HCT116 (cell line): ENCODE measurements at regions not wholly inside any gene's neighbourhood (a gene's known extent, or its start where the extent isn't known, plus 50 kb on each side); places are given as distances from the start of the nearest gene placed in this dataset.

Experiments
- ATAC-seq: fragments of 200-7000 bp; cut with Tn5 transposase; 2 replicates; pipeline ENCODE4 v1.9.1; 2020; ENCODE audit warnings: mild to moderate bottlenecking, moderate library complexity
- BruUV-seq: library from RNA; stranded (reverse); fragments of 400-500 nt; replicated peaks from 2 replicates; lab custom pipeline; 2021; lab: Mats Ljungman, UMichigan
- CTCF ChIA-PET: fragments of 300-600 bp; sonication (Branson Sonifier 250); formaldehyde crosslinking; loops from one replicate; lab custom pipeline; 2021; ENCODE audit warnings: antibody characterized with exemption; lab: Charles Lee
- POLR2A ChIA-PET: fragments of 300-600, 350-600 bp; sonication (Branson Sonifier 250); formaldehyde crosslinking; loops from one replicate; lab custom pipeline; 2021; ENCODE audit warnings: antibody characterized with exemption; lab: Charles Lee
- RAD21 ChIA-PET, 2 experiments: fragments of 300-600 bp; sonication (Branson Sonifier 250); formaldehyde crosslinking; loops; one replicate each; lab custom pipeline; 2023; ENCODE audit warnings: low total read pairs in 2 of 2; ENCODE audit not compliant: uncharacterized antibody in 2 of 2, unreplicated experiment in 2 of 2, low non-redundant PET in 1 of 2; lab: Charles Lee
- DNase-seq: peaks from one replicate; pipeline ENCODE4 v3.0.0-alpha.2; 2010; ENCODE audit warnings: low read depth, low spot score
- H2AFZ ChIP-seq: fragments of 200-600 bp; shearing (Covaris generic), sonication (generic); 2 replicates; pipeline ENCODE4 v1.6.1; 2017; ENCODE audit warnings: low read depth, mixed run types, mixed read lengths, antibody characterized with exemption, low read length; ENCODE audit not compliant: poor library complexity, severe bottlenecking
- H3K27ac ChIP-seq: 2 replicates; pipeline ENCODE4 v1.5.1; 2012; ENCODE audit warnings: low read depth, low read length
- H3K27me3 ChIP-seq: fragments of 200-600 bp; sonication (generic); 2 replicates; pipeline ENCODE4 v1.6.1; 2016; ENCODE audit warnings: mixed run types, low read length, mixed read lengths; ENCODE audit not compliant: insufficient read depth
- H3K36me3 ChIP-seq, 2 experiments: fragments of 200-500 bp in 1 of 2; fragments of 200-600 bp in 1 of 2; sonication (Bioruptor generic) in 1 of 2; sonication (generic) in 1 of 2; 2 replicates each; pipeline versions ENCODE4 v1.5.1 to v1.6.1; 2014 to 2016; ENCODE audit warnings: low read length in 2 of 2, inconsistent platforms in 1 of 2, mixed read lengths in 1 of 2, mixed run types in 1 of 2; ENCODE audit not compliant: insufficient read depth in 2 of 2, control insufficient read depth in 1 of 2
- H3K4me1 ChIP-seq, 2 experiments: fragments of 200-600 bp in 1 of 2; sonication (generic) in 1 of 2; 2 replicates each; pipeline versions ENCODE4 v1.5.1 to v1.6.1; 2012 to 2017; ENCODE audit warnings: low read length in 2 of 2, inconsistent platforms in 1 of 2, mild to moderate bottlenecking in 1 of 2, mixed read lengths in 1 of 2, mixed run types in 1 of 2, moderate library complexity in 1 of 2; ENCODE audit not compliant: insufficient read depth in 2 of 2, control insufficient read depth in 1 of 2
- H3K4me2 ChIP-seq: fragments of 200-600 bp; sonication (generic); 2 replicates; pipeline ENCODE4 v1.6.1; 2017; ENCODE audit warnings: mixed run types, low read length, mixed read lengths
- H3K4me3 ChIP-seq, 2 experiments: fragments of 200-600 bp in 1 of 2; sonication (generic) in 1 of 2; replicated peaks in 1 of 2; 2 replicates each; pipeline ENCODE4 v1.5.1; 2011 to 2016; ENCODE audit warnings: low read length in 2 of 2, control low read depth in 1 of 2, low read depth in 1 of 2, mild to moderate bottlenecking in 1 of 2, mixed read lengths in 1 of 2, mixed run types in 1 of 2
- H3K79me2 ChIP-seq: fragments of 200-600 bp; sonication (generic); 2 replicates; pipeline ENCODE4 v1.6.1; 2017; ENCODE audit warnings: mild to moderate bottlenecking, mixed run types, low read length, moderate library complexity, mixed read lengths; ENCODE audit not compliant: insufficient read depth
- H3K9ac ChIP-seq: fragments of 200-600 bp; sonication (generic); 2 replicates; pipeline ENCODE4 v1.6.1; 2016; ENCODE audit warnings: low read length, mixed read lengths
- H3K9me2 ChIP-seq: fragments of 200-600 bp; sonication (generic), shearing (Covaris generic); 2 replicates; pipeline ENCODE4 v1.6.1; 2017; ENCODE audit warnings: mixed run types, mild to moderate bottlenecking, moderate library complexity; ENCODE audit not compliant: insufficient read depth
- H3K9me3 ChIP-seq, 2 experiments: fragments of 200-500 bp in 1 of 2; fragments of 200-600 bp in 1 of 2; sonication (Bioruptor generic) in 1 of 2; sonication (generic) in 1 of 2; 2 replicates each; pipeline ENCODE4 v1.6.1; 2014 to 2017; ENCODE audit warnings: low read length in 2 of 2, mixed read lengths in 2 of 2, inconsistent platforms in 1 of 2, low read depth in 1 of 2, mild to moderate bottlenecking in 1 of 2, mixed run types in 1 of 2, moderate library complexity in 1 of 2; ENCODE audit not compliant: control insufficient read depth in 1 of 2, insufficient read depth in 1 of 2
- H4K20me1 ChIP-seq: fragments of 200-600 bp; sonication (generic), shearing (Covaris generic); 2 replicates; pipeline ENCODE4 v1.6.1; 2017; ENCODE audit warnings: mixed run types, mild to moderate bottlenecking, moderate library complexity; ENCODE audit not compliant: insufficient read depth
- CBX3 ChIP-seq: IDR thresholded peaks from 2 replicates; pipeline ENCODE4 v1.6.1; 2012; ENCODE audit warnings: low read depth
- CEBPB ChIP-seq: IDR thresholded peaks from 2 replicates; pipeline ENCODE4 v1.6.1; 2012; ENCODE audit warnings: low read depth
- EGR1 ChIP-seq: IDR thresholded peaks from 2 replicates; pipeline ENCODE4 v1.6.1; 2012; ENCODE audit warnings: low read depth
- EZH2 ChIP-seq: fragments of 200-600 bp; sonication (generic); IDR thresholded peaks from 2 replicates; pipeline ENCODE4 v1.6.1; 2017; ENCODE audit warnings: antibody characterized with exemption, mixed run types
- JUND ChIP-seq: IDR thresholded peaks from 2 replicates; pipeline ENCODE4 v1.6.1; 2012
- POLR2A ChIP-seq: IDR thresholded peaks from 2 replicates; pipeline ENCODE4 v1.7.0; 2011; ENCODE audit warnings: borderline replicate concordance; ENCODE audit not compliant: insufficient read depth, insufficient read length; ENCODE audit errors: extremely low read depth
- RAD21 ChIP-seq: IDR thresholded peaks from 2 replicates; pipeline ENCODE4 v1.6.1; 2012; ENCODE audit warnings: low read depth, mild to moderate bottlenecking
- SIN3A ChIP-seq: IDR thresholded peaks from 2 replicates; pipeline ENCODE4 v1.6.1; 2012; ENCODE audit warnings: low read depth
- SRF ChIP-seq: IDR thresholded peaks from 2 replicates; pipeline ENCODE4 v1.6.1; 2012; ENCODE audit warnings: low read depth
- YY1 ChIP-seq: IDR thresholded peaks from 2 replicates; pipeline ENCODE4 v1.6.1; 2011; ENCODE audit warnings: low read length, low read depth, moderate library complexity, mild to moderate bottlenecking; ENCODE audit not compliant: insufficient replicate concordance; ENCODE audit errors: extremely low read depth
- intact Hi-C: fragments of 100-400 bp; cut with micrococcal nuclease; formaldehyde crosslinking; loops from 2 replicates; pipeline ENCODE4 v1.10.0; 2022
- TF ChIP-seq, protein P1 (sequence below): IDR thresholded peaks from 2 replicates; pipeline ENCODE4 v1.6.1; 2012
- TF ChIP-seq, protein P2 (sequence below): IDR thresholded peaks from 2 replicates; pipeline ENCODE4 v1.6.1; 2012; ENCODE audit warnings: low read depth
- TF ChIP-seq, protein P3 (sequence below): IDR thresholded peaks from 2 replicates; pipeline ENCODE4 v1.6.1; 2011; ENCODE audit warnings: mild to moderate bottlenecking, low read length, moderate library complexity; ENCODE audit not compliant: insufficient replicate concordance; ENCODE audit errors: extremely low read depth
- TF ChIP-seq, protein P4 (sequence below), 3 experiments: fragments of 200-600 bp in 1 of 3; sonication (generic) in 1 of 3; IDR thresholded peaks in 2 of 3; conservative IDR thresholded peaks in 1 of 3; 2 replicates each; pipeline ENCODE4 v1.5.1; 2012 to 2017; ENCODE audit warnings: low read depth in 2 of 3, low read length in 2 of 3, antibody characterized with exemption in 1 of 3, borderline replicate concordance in 1 of 3, control low read depth in 1 of 3, mild to moderate bottlenecking in 1 of 3, mixed read lengths in 1 of 3, mixed run types in 1 of 3, moderate library complexity in 1 of 3; ENCODE audit not compliant: insufficient read depth in 1 of 3

DNA sequence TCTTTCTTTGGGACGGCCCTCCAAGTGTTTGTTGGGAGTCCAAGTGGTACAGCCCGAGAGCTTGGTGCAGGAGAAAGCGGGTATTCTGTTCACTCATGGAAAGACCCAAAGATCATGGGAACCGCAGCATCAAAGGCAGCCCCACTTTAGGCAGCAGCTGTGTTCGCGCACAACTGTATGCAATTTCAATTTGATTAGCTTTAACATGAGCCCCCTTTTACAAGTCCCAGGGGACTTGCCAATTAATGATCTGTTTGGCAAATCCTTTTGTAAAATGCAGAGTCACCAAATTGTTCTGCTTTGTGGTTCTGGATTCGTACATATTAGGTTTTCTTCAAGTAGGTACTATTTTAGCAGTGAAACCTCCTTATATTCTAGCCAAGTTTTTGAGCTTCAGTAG is 217.7 kb downstream of the AACS start (continued):
- TF ChIP-seq EGR1 (no peak), CEBPB (no peak), RAD21 (no peak), EZH2 (no peak), SIN3A (no peak), POLR2A (no peak)
- TF ChIP-seq, protein P1, sequence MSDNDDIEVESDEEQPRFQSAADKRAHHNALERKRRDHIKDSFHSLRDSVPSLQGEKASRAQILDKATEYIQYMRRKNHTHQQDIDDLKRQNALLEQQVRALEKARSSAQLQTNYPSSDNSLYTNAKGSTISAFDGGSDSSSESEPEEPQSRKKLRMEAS, result no peak
- TF ChIP-seq, protein P2, sequence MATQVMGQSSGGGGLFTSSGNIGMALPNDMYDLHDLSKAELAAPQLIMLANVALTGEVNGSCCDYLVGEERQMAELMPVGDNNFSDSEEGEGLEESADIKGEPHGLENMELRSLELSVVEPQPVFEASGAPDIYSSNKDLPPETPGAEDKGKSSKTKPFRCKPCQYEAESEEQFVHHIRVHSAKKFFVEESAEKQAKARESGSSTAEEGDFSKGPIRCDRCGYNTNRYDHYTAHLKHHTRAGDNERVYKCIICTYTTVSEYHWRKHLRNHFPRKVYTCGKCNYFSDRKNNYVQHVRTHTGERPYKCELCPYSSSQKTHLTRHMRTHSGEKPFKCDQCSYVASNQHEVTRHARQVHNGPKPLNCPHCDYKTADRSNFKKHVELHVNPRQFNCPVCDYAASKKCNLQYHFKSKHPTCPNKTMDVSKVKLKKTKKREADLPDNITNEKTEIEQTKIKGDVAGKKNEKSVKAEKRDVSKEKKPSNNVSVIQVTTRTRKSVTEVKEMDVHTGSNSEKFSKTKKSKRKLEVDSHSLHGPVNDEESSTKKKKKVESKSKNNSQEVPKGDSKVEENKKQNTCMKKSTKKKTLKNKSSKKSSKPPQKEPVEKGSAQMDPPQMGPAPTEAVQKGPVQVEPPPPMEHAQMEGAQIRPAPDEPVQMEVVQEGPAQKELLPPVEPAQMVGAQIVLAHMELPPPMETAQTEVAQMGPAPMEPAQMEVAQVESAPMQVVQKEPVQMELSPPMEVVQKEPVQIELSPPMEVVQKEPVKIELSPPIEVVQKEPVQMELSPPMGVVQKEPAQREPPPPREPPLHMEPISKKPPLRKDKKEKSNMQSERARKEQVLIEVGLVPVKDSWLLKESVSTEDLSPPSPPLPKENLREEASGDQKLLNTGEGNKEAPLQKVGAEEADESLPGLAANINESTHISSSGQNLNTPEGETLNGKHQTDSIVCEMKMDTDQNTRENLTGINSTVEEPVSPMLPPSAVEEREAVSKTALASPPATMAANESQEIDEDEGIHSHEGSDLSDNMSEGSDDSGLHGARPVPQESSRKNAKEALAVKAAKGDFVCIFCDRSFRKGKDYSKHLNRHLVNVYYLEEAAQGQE, result no peak

DNA sequence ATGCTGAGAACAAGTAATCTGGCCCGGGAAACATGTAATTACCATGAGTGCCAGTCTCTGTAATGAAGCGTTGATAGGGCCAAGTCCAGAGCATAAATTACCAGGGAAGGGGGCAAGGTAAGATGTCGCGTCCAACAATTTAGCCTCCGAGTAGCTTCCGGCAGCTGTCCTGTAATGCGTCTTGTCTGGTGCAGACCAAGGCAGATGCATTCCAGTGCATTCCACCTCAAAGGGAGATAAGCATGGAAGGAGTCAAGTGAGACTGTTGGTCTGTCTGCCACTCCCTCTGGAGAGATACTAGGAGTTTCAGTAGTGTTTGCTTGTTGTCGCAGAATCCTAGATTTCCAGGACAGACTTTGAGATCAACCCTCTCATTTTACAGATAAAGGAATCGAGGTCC is 218.3 kb downstream of the AACS start:
- no TSS peak for BruUV-seq
- Histone ChIP-seq H3K9me3 (no peaks in the 10 kb centered on the region), H2AFZ (no peak overlapping the region), H3K79me2 (no peaks in the 10 kb centered on the region), H3K4me3 (no peak overlapping the region), H3K9ac (no peak overlapping the region), H3K4me1 (no peaks in the 10 kb centered on the region), H4K20me1 (no peaks in the 10 kb centered on the region), H3K27ac (no peak overlapping the region), H3K9me2 (no peaks in the 10 kb centered on the region), H3K27me3 (0 out of 2 replicates have a peak, but pooled peaks cover 4% of the 10 kb centered on the region), H3K4me2 (no peak overlapping the region), H3K36me3 (no peaks in the 10 kb centered on the region)
- ATAC-seq (no peak), DNase-seq (no peak)
- ChIA-PET CTCF (no interaction called here), RAD21 (no interaction called here), POLR2A (no interaction called here)
- intact Hi-C loops, result no loop called here
- no peak for TF ChIP-seq SIN3A
- no peak for TF ChIP-seq SRF
- no peak for TF ChIP-seq EGR1
- TF ChIP-seq CBX3, result no peak
- TF ChIP-seq YY1, result no peak
- no peak for TF ChIP-seq JUND
- TF ChIP-seq, protein P3, sequence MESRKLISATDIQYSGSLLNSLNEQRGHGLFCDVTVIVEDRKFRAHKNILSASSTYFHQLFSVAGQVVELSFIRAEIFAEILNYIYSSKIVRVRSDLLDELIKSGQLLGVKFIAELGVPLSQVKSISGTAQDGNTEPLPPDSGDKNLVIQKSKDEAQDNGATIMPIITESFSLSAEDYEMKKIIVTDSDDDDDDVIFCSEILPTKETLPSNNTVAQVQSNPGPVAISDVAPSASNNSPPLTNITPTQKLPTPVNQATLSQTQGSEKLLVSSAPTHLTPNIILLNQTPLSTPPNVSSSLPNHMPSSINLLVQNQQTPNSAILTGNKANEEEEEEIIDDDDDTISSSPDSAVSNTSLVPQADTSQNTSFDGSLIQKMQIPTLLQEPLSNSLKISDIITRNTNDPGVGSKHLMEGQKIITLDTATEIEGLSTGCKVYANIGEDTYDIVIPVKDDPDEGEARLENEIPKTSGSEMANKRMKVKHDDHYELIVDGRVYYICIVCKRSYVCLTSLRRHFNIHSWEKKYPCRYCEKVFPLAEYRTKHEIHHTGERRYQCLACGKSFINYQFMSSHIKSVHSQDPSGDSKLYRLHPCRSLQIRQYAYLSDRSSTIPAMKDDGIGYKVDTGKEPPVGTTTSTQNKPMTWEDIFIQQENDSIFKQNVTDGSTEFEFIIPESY, result no peak
- TF ChIP-seq, protein P4, sequence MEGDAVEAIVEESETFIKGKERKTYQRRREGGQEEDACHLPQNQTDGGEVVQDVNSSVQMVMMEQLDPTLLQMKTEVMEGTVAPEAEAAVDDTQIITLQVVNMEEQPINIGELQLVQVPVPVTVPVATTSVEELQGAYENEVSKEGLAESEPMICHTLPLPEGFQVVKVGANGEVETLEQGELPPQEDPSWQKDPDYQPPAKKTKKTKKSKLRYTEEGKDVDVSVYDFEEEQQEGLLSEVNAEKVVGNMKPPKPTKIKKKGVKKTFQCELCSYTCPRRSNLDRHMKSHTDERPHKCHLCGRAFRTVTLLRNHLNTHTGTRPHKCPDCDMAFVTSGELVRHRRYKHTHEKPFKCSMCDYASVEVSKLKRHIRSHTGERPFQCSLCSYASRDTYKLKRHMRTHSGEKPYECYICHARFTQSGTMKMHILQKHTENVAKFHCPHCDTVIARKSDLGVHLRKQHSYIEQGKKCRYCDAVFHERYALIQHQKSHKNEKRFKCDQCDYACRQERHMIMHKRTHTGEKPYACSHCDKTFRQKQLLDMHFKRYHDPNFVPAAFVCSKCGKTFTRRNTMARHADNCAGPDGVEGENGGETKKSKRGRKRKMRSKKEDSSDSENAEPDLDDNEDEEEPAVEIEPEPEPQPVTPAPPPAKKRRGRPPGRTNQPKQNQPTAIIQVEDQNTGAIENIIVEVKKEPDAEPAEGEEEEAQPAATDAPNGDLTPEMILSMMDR (IDR thresholded peaks at IDR 0.05 in 2 of 3, conservative IDR thresholded peaks at IDR 0.05 in 1 of 3; ENCODE audit: borderline replicate concordance in 1 of 3, insufficient read depth in 1 of 3, low read depth in 2 of 3, low read length in 2 of 3), result no peak
- TF ChIP-seq, protein P1, result no peak
